ENCODE measurements at regions not wholly inside any gene's neighbourhood (a gene's known extent, or its start where the extent isn't known, plus 50 kb on each side); places are given as distances from the start of the nearest gene placed in this dataset.

GRCh38 chr4:44872246-44872645, 145.9 kb upstream of the GNPDA2 start:
- DNase-seq (ENCODE audit: low spot score): no peak
- TF ChIP-seq, protein P1, sequence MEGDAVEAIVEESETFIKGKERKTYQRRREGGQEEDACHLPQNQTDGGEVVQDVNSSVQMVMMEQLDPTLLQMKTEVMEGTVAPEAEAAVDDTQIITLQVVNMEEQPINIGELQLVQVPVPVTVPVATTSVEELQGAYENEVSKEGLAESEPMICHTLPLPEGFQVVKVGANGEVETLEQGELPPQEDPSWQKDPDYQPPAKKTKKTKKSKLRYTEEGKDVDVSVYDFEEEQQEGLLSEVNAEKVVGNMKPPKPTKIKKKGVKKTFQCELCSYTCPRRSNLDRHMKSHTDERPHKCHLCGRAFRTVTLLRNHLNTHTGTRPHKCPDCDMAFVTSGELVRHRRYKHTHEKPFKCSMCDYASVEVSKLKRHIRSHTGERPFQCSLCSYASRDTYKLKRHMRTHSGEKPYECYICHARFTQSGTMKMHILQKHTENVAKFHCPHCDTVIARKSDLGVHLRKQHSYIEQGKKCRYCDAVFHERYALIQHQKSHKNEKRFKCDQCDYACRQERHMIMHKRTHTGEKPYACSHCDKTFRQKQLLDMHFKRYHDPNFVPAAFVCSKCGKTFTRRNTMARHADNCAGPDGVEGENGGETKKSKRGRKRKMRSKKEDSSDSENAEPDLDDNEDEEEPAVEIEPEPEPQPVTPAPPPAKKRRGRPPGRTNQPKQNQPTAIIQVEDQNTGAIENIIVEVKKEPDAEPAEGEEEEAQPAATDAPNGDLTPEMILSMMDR (IDR thresholded peaks at IDR 0.05; ENCODE audit: extremely low read depth, insufficient read depth, missing control alignments): no peak
- in situ Hi-C loops (cut with MboI; ENCODE audit: low pct_unique_long_range_greater_than_20kb, low sequenced_read_pairs, unreplicated experiment): no loop called here

- no peak for DNase-seq (ENCODE audit: low spot score)
- in situ Hi-C loops (cut with MboI; ENCODE audit: low pct_unique_long_range_greater_than_20kb, low sequenced_read_pairs, unreplicated experiment): no loop called here
- TF ChIP-seq, protein P1 (IDR thresholded peaks at IDR 0.05; ENCODE audit: extremely low read depth, insufficient read depth, missing control alignments): no peak
These were observed 144.8 kb upstream of the GNPDA2 start for GRCh38 chr4:44871133-44871532.

- TF ChIP-seq, protein P1 (IDR thresholded peaks at IDR 0.05; ENCODE audit: extremely low read depth, insufficient read depth, missing control alignments): no peak
- in situ Hi-C loops (cut with MboI; ENCODE audit: low pct_unique_long_range_greater_than_20kb, low sequenced_read_pairs, unreplicated experiment): no loop called here
- no peak for DNase-seq (ENCODE audit: low spot score)
These were observed 143.6 kb upstream of the GNPDA2 start for GRCh38 chr4:44869985-44870384.

DNA sequence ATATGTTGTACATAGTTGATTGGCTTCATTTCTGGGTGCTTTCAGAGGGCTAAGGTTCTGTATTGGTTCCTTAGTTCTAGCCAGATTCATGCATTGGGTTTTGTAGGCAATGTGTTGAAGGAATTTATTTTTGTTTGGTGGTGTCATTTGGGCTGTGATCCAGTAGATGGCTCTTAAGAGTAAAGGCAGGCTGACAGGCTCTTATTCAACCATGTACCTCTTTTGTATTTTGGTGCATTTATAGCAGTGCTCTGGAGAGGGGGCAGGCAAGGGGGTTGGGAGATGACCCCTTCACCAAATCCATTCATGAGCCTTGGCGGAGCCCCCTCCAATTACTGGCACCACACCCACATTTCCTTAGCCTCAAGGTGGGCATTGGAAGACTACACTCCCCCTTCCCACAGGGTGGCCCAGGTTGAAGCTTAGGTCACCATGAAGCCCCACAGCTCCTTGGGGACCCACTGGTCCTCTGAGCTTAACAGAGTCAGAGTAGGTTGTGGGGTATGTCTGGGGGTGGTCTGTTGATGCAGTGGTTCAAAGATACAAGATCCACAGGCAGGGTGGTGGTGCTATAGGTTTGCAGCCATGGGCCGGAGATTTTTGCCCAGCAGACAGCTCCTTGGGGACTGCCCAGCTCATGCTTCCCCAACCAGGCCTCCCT, 143.0 kb upstream of the GNPDA2 start:
- in situ Hi-C loops (cut with MboI; ENCODE audit: low pct_unique_long_range_greater_than_20kb, low sequenced_read_pairs, unreplicated experiment): no loop called here
- no peak for DNase-seq (ENCODE audit: low spot score)
- TF ChIP-seq, protein P1 (IDR thresholded peaks at IDR 0.05; ENCODE audit: extremely low read depth, insufficient read depth, missing control alignments): peak; percentile 17

- in situ Hi-C loops (cut with MboI; ENCODE audit: low pct_unique_long_range_greater_than_20kb, low sequenced_read_pairs, unreplicated experiment): no loop called here
- DNase-seq (ENCODE audit: low spot score): no peak
- TF ChIP-seq, protein P1 (IDR thresholded peaks at IDR 0.05; ENCODE audit: extremely low read depth, insufficient read depth, missing control alignments): no peak
These were observed 135.4 kb upstream of the GNPDA2 start for GRCh38 chr4:44861756-44862155.

- no peak for DNase-seq (ENCODE audit: low spot score)
- in situ Hi-C loops (cut with MboI; ENCODE audit: low pct_unique_long_range_greater_than_20kb, low sequenced_read_pairs, unreplicated experiment): no loop called here
- TF ChIP-seq, protein P1 (IDR thresholded peaks at IDR 0.05; ENCODE audit: extremely low read depth, insufficient read depth, missing control alignments): no peak
These were observed 133.1 kb upstream of the GNPDA2 start for GRCh38 chr4:44859477-44859876.

Data from GM13977 (cell line).